ENCODE measurements at regions not wholly inside any gene's neighbourhood (a gene's known extent, or its start where the extent isn't known, plus 50 kb on each side); places are given as distances from the start of the nearest gene placed in this dataset.

DNA sequence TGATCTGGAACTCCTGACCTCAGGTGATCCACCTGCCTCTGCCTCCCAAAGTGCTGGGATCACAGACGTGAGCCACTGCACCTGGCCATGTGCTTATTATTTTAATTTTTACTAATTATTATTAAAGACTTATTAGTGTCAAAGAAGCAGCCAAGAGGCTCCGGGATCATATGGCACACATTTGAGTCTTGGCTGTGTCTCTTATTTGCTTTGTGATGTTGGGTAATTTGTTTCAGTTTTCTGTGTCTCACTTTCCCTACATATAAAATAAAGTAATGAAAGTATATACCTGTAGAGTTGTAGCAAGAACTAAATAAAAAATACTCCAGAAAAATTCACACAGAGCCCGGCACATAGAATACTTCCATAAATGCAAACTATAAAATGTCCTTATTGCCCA lies 238.0 kb upstream of the TBL1XR1 start:
- Histone ChIP-seq H3K27ac (no peak overlapping the region), H3K36me3 (ENCODE audit: low read depth, missing control alignments) (no peaks in the 10 kb centered on the region), H3K9me3 (no peaks in the 10 kb centered on the region), H3K4me1 (no peaks in the 10 kb centered on the region), H3K4me3 (no peak overlapping the region), H3K27me3 (no peaks in the 10 kb centered on the region)
- WGBS, 2 donors: 82 to 94% methylated on average over 3 of the region's 3 CpGs
- TF ChIP-seq, protein P1, sequence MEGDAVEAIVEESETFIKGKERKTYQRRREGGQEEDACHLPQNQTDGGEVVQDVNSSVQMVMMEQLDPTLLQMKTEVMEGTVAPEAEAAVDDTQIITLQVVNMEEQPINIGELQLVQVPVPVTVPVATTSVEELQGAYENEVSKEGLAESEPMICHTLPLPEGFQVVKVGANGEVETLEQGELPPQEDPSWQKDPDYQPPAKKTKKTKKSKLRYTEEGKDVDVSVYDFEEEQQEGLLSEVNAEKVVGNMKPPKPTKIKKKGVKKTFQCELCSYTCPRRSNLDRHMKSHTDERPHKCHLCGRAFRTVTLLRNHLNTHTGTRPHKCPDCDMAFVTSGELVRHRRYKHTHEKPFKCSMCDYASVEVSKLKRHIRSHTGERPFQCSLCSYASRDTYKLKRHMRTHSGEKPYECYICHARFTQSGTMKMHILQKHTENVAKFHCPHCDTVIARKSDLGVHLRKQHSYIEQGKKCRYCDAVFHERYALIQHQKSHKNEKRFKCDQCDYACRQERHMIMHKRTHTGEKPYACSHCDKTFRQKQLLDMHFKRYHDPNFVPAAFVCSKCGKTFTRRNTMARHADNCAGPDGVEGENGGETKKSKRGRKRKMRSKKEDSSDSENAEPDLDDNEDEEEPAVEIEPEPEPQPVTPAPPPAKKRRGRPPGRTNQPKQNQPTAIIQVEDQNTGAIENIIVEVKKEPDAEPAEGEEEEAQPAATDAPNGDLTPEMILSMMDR (IDR thresholded peaks at IDR 0.05): no peak
- no peak for TF ChIP-seq POLR2A (IDR thresholded peaks at IDR 0.05)
- intact Hi-C loops (cut with DNase I; ENCODE audit: low total_unique reads): no loop called here
- DNase-seq: no peak

DNA sequence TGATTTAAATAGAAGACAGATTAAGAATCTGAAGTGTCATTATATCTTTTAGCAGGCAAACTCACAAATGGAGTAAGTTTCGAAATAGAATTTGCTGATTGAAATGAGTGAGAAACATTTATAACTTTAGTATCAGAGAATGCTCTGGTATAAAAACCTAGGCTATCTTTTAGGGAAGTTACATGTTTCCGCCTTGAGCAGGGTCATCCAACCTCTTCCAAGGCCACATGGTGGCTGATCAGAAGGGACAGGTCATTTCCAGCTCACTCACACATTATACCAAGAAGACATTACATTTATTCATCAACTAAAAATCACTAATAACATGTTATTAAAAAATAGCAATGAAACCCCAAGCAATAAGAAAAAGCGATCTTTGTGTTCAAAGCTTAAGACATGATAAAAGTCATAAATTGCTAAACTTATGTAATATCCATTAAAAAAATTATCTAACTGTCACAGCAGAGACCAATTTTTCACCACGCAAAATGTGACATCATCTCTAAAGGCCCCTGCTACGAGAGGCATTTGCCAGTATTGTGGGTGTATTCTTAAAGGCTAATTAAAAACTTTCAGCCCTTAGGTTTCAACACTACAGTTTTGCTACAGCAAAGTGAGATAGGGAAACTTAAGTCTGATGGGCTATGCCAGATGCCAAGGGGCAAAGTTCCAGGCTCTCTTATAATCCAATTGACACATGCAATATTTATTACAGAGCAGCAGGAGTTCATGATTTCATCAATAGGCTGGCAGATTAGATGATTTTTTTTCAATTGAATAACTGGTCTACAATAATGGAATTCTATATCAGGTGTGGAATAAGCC lies 240.4 kb upstream of the TBL1XR1 start:
- no peak for DNase-seq
- intact Hi-C loops (cut with DNase I; ENCODE audit: low total_unique reads): no loop called here
- WGBS, 2 donors: 74 to 85% methylated on average over 5 of the region's 5 CpGs

DNA sequence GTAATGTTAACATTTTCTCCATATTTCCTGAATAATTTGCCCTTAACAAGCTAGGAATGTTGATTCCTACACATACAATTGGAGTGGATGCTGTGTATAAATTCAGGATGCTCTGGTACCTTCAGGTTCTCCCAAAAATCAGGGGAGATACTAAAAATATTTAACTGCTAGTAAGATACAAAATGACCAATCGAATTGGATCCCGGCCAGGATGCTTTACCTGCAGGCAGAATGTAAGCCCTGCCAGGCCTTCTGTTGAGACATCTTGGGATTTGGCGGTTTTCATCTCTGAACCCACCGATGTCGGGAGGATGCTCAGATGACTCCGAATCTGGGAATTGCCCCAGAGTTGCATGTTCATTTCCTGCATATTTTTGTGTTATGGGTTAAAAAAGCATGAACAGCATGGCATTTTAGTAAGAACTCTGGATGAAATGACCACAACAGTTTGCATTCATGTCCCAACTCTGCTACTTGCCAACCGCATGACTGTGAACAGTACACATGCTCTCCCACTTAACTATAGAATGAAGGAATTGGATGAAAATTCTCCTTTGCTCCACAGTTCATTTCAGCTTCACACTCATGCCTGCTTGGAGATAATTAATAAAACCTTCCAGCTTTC lies 241.4 kb upstream of the TBL1XR1 start:
- 91 to 98% methylated on average over 7 of the region's 7 CpGs for WGBS, 2 donors
- Histone ChIP-seq H3K36me3 (ENCODE audit: low read depth, missing control alignments) (no peaks in the 10 kb centered on the region), H3K9me3 (no peaks in the 10 kb centered on the region), H3K27ac (no peak overlapping the region), H3K4me3 (no peak overlapping the region), H3K4me1 (peaks cover 6% of the 10 kb centered on the region), H3K27me3 (no peaks in the 10 kb centered on the region)
- intact Hi-C loops (cut with DNase I; ENCODE audit: low total_unique reads): no loop called here
- no peak for DNase-seq
- TF ChIP-seq, protein P1 (IDR thresholded peaks at IDR 0.05): no peak
- no peak for TF ChIP-seq POLR2A (IDR thresholded peaks at IDR 0.05)

More for the DNA sequence above, 240.4 kb upstream of the TBL1XR1 start:
- Histone ChIP-seq H3K27ac (no peak overlapping the region), H3K27me3 (no peaks in the 10 kb centered on the region), H3K9me3 (no peaks in the 10 kb centered on the region), H3K36me3 (ENCODE audit: low read depth, missing control alignments) (no peaks in the 10 kb centered on the region), H3K4me3 (no peak overlapping the region), H3K4me1 (no peaks in the 10 kb centered on the region)
- TF ChIP-seq POLR2A (IDR thresholded peaks at IDR 0.05): no peak
- TF ChIP-seq, protein P1 (IDR thresholded peaks at IDR 0.05): no peak

DNA sequence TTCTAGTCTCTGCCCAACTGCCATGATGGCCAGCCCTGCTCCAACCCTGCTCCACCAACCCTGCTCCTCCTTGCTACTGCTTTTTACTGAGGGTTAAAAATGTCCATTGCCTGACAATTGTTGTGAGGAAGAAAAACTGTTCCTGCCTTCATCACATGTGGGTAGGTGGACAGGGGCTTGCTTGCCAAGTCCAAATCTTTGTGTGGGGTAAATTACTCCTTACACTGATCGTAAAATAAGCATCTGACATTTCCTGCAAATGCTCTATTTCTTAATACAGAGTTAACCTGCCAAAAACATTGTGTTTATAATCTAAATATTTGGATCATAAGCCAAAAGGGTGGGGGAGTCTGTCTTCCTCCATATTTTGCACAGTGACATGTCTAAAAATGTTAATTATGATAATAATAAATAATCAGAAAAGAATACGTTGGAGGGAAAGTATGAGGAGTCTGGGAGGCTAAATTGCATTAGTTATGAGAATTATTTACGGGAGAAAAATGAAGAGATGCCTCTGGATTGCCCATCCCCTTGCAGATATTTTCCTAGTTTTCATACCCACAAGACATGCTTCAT lies 242.5 kb upstream of the TBL1XR1 start:
- DNase-seq: no peak
- H3K9me3 ChIP-seq: no peaks in the 10 kb centered on the region
- H3K4me3 ChIP-seq: no peak overlapping the region
- H3K27ac ChIP-seq: no peak overlapping the region
- H3K36me3 ChIP-seq (ENCODE audit: low read depth, missing control alignments): no peaks in the 10 kb centered on the region
- peaks cover 6% of the 10 kb centered on the region for H3K4me1 ChIP-seq
- 83 to 84% methylated on average over 3 of the region's 3 CpGs for WGBS, 2 donors
- TF ChIP-seq, protein P1 (IDR thresholded peaks at IDR 0.05): no peak
- no peak for TF ChIP-seq POLR2A (IDR thresholded peaks at IDR 0.05)
- no peaks in the 10 kb centered on the region for H3K27me3 ChIP-seq
- intact Hi-C loops (cut with DNase I; ENCODE audit: low total_unique reads): no loop called here

Data from testis (tissue), 2 donors.